ENCODE measurements at regions not wholly inside any gene's neighbourhood (a gene's known extent, or its start where the extent isn't known, plus 50 kb on each side); places are given as distances from the start of the nearest gene placed in this dataset.

- DNase-seq (ENCODE audit: low read depth): peak; percentile 72
Measured at GRCh38 chr2:226652983-226653765, 146.4 kb downstream of the IRS1 start.

GRCh38 chr2:226652369-226652768, 147.3 kb downstream of the IRS1 start:
- peak; percentile 99 for DNase-seq (ENCODE audit: low read depth)

GRCh38 chr2:226649871-226650660, 149.6 kb downstream of the IRS1 start:
- DNase-seq (ENCODE audit: low read depth): peak; percentile 100

GRCh38 chr2:226649201-226649600, 150.4 kb downstream of the IRS1 start:
- DNase-seq (ENCODE audit: low read depth): no peak

- peak; percentile 75 for DNase-seq (ENCODE audit: low read depth)
Measured at GRCh38 chr2:226647621-226648518, 151.8 kb downstream of the IRS1 start.

GRCh38 chr2:226644399-226644865, 155.2 kb downstream of the IRS1 start:
- DNase-seq (ENCODE audit: low read depth): peak; percentile 67

- DNase-seq (ENCODE audit: low read depth): no peak
Measured at GRCh38 chr2:226643946-226644282, 155.7 kb downstream of the IRS1 start.

DNA sequence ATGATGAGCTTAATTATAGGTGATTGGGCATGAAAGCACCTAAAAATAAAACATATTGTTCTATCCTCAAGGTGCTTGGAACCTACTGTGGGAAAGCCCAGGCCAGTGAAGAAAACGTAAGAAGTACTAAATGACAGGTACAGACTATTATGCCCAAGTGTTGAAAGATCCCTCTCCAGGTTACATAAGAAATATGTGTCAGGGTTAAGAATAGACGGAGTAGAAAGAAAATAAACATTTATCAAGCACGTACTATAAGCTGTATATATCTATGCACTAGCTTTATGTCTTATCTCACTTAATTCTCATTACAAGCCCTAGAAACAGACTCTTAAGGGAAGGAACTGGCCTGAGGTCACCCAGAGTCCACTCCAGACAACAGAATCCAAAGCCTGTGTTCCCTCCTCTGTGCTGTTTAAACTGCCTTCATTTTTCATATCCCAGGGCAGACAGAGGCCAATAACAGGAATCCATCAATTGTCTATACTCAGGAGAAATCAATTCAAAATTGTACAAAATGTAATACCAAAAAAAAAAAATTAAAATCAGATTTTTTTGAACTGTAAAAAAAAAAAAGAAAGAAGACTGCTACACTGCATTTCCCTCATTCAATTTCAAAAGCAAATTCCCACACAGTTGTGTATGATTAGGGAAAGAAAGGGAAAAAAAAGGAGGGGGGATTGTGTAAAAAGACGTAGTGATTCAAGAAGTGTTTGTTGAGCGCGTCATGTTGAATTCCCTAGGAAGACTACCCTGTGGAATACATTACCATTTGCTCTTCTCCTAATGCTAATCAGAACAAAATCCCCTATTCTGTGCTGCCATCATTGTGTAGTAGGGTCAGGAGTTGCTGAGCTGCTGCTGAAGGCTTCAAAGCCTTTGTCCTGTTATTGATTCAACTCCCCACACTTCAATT, 156.3 kb downstream of the IRS1 start:
- no peak for DNase-seq (ENCODE audit: low read depth)

DNA sequence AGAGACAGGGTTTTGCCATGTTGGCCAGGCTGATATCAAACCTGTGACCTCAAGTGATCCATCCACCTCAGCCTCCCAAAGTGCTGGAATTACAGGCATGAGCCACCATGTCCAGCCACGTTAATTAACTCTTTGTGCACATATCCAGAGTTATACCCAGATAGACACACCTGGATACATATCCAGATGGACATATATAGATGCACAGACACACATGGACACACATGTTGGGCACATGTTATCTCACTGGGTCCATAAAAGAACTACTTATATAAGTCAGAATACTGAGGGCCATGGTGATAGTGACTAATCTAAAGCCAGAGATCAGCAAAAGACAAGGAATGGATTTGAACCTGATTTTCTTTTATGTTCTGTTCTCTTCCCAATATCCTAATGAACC, 158.6 kb downstream of the IRS1 start:
- DNase-seq (ENCODE audit: low read depth): no peak

GRCh38 chr2:226640501-226640900, 159.1 kb downstream of the IRS1 start:
- no peak for DNase-seq (ENCODE audit: low read depth)

GRCh38 chr2:226639550-226639949, 160.1 kb downstream of the IRS1 start:
- DNase-seq (ENCODE audit: low read depth): no peak

- no peak for DNase-seq (ENCODE audit: low read depth)
Measured at GRCh38 chr2:226638576-226638975, 161.0 kb downstream of the IRS1 start.

- DNase-seq (ENCODE audit: low read depth): no peak
Measured at GRCh38 chr2:226637383-226637782, 162.2 kb downstream of the IRS1 start.

DNA sequence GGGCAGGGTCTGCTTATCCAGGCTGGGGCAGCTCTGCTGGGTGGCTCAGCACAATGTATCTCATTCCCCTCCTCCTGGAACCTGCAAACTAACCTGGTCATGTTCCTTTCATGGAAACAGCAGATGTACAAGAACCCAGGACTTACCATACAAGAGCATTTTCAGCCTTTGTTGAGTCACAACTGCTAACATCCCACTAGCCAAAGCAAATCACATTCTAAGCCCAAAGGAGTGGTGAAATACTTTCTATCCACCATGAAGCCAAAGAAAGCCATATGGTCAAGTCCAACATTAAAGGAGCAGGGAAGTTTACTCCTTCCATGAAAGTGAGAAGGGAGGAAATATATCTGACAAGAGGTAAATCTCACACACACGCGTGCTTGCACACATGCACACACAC, 163.0 kb downstream of the IRS1 start:
- DNase-seq (ENCODE audit: low read depth): no peak

GRCh38 chr2:226634943-226635604, 164.5 kb downstream of the IRS1 start:
- no peak for DNase-seq (ENCODE audit: low read depth)

DNA sequence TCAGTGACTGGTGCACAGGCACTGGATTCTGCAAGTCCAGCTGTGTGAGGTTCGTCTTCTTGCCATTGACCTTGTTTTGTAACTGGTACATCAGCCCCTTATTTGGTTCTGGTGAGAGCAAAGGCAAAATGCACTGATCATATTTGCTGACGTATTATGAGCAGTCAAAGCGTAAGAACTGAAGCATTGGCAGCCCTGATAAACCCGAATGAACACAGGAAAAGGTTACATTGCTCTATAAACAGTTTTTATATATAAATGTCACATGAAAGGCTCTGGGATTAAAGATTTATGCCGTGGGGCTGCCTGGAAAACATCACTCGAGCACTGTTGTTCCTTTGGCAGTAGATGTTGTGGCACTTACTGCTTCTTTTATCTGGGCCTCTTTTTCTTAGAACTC, 167.9 kb downstream of the IRS1 start:
- DNase-seq (ENCODE audit: low read depth): no peak

DNA sequence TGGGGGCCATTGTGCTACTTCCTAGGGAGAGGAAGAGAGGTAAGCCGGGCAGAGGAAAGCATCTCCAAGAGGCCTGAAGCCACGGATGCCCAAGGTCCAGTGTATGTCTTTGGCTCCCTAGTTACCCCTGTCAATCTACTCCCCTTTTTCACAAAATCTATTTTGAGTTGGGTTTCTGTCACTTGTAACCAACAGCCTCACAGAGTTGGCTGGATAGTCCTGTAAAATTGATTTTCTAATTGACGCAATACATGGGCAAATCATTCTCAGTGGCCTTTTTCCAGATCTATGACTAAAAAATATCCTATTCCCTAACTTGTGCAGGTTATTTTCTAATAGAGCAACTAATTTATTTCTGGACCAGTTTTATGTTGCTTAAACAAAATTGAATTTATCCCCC, 168.4 kb downstream of the IRS1 start:
- no peak for DNase-seq (ENCODE audit: low read depth)

GRCh38 chr2:226625946-226626345, 173.7 kb downstream of the IRS1 start:
- no peak for DNase-seq (ENCODE audit: low read depth)

DNA sequence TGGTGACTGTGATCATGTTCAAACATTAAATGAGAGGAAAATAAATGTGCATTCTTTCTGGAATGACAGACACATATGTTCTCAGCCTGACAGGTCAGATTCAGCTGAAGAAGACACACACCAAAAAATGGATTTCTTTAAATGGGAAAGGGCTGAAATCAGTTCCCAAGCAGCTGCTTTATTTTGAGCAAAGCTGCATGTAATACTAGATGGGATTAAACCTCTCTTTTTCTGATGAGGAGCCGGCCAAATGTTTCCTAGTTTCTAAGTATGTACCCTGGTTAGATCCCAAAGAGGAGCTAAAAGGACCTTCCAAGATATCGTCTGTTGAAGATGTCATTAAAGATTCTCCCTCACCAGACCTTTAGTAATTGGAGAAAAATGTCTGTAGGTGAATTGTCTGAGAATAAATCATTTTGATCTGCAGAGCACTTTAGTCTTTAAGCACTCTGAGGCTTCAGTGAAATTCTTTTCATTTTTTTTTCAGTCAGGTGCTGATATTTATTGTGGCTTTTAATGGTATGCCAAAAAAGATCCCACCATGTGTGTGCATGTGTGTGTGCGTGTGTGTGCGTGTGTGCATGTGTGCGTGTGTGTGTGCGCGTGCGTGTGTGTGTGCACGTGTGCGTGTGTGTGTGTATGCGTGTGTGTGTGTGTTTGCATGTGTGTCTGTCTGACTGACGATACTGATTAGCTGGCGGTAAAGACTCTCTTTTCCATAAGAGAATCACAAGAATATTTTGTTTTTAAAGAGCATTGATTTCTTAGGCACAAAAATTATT, 175.8 kb downstream of the IRS1 start:
- no peak for DNase-seq (ENCODE audit: low read depth)

DNA sequence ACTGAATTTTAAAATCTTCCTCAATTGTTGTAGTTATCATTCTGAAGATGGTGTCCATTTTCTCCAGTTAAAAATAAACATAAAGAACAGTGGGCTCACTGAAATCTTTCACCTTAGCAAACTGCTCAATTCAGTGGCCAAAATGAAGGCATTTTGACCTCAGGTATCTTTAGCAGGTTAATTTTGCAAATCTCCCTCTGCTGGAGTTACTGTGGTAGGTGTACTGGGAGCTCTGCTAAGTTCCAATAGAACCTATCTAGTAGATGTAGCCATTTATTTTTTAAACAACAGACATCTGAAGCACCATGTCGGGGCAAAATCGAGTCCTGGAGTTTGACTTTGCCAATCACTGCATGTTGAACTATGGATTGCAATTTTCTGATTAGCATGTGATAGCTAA, 177.1 kb downstream of the IRS1 start:
- no peak for DNase-seq (ENCODE audit: low read depth)
